HG02642 (cell line): ENCODE measurements at regions not wholly inside any gene's neighbourhood (a gene's known extent, or its start where the extent isn't known, plus 50 kb on each side); places are given as distances from the start of the nearest gene placed in this dataset.
"Not testable (repeated sequence)": the region's sequence is repeated elsewhere in the genome, so short reads cannot be mapped to it uniquely, and the experiment has no call there.

ENCODE experiments used
- ATAC-seq: cut with Tn5 transposase; IDR thresholded peaks from one replicate; pipeline ENCODE4 v1.9.1; 2021; ENCODE audit warnings: mild to moderate bottlenecking; ENCODE audit not compliant: unreplicated experiment, poor library complexity

DNA sequence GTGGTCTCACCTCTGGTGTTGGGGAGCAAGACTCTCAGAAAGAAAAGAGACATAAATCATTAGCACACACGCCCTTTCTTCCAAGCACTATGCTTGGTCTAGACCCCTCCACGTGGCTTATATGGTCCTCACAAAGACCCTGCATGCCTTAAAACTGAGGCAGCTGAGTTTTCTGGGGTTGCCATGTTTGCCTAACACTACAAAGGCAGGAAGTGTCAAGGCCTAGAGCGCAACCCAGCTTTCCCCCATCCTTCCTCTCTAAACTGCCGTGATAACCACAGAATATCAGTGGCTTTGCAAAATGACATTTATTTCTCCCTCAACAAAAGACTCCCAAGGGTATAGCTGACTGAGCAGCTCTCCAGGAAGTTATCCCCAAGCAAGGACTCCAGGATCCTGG, 146.5 kb upstream of the TOP1 start:
- ATAC-seq: no peak

DNA sequence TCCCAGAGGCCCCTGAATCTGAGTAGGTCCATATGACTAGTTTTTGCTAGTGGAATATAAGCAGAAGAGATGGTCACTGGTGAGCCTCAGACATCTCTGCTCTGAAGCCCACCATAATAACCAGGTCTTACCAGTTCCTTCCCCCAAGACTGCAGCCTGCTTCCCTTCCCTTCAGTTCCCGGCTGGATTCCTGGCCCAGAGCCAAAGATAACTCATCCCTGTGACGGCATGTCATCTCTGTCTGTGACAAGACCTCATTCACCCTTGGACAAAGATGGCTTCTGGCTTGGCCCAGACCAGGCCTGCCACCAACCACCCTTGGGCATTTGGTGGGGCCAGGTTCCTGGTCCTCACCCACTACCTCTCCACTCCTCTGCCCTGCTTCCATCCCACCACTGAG, 145.5 kb upstream of the TOP1 start:
- ATAC-seq: no peak

DNA sequence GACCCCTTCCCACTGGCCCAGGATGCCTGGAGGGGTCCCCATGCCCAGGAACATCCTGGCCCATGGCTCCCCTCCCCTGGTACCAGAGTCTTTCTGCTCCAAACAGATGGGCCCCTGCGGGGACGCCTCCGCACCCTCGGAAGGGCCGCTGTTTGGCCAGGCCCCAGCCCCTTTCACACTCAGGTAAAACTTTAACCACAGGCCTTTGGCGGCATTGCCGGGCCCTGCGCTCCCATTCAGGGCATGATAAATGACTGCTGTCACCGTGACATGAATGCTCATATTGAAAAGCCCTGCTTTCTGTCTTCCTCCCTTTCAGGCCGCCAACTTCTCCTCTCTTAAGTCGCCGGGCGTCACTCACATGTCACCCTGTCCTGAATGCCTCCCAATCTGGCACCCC, 141.5 kb upstream of the TOP1 start:
- ATAC-seq: no peak

DNA sequence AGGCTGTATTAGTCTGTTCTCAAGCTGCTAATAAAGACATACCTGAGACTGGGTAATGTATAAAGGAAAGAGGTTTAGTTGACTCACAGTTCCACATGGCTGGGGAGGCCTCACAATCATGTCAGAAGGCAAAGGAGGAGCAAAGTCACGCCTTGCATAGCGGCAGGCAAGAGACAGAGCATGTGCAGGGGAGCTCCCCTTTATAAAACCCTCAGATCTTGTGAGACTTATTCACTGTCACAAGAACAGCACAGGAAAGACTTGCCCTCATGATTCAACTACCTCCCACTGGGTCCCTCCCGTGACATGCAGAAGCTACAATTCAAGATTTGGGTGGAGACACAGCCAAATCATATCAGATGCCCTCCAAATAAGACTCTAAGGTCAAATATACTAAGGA, 139.4 kb upstream of the TOP1 start:
- ATAC-seq: not testable (repeated sequence)

- no peak for ATAC-seq
These were observed 138.4 kb upstream of the TOP1 start for GRCh38 chr20:40890181-40890580.

GRCh38 chr20:40890635-40891034, 138.0 kb upstream of the TOP1 start:
- no peak for ATAC-seq

GRCh38 chr20:40891351-40891750, 137.3 kb upstream of the TOP1 start:
- ATAC-seq: no peak

GRCh38 chr20:40892642-40893041, 136.0 kb upstream of the TOP1 start:
- no peak for ATAC-seq

DNA sequence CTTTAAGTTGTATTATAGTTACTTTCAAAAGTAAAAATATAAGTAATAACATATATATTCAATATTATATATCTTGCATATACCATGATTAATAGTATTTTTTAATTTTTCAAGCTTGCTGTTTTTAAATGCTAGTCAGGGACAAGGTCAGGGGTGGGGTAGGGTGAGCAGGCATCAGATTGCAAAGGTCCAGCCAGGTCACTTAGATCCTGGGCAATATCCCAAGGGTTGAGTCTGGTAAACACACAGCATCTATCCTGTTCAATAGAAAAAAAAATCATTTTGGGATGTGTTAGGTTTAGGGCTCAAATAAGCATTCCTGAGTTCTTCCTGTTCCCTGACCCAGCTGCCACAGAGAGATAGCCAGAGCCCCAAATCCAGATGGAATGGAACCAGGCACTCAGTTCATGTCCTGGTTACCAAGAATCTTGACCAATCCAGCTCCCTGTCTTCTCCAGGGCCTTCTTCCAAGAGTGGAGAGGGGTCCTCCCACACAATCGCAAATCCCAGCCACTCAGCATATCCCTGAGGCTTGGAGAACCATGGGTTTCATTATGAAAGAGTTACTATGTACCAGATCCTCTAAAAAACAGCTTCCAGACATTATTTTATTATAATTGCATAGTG, 134.9 kb upstream of the TOP1 start:
- no peak for ATAC-seq

DNA sequence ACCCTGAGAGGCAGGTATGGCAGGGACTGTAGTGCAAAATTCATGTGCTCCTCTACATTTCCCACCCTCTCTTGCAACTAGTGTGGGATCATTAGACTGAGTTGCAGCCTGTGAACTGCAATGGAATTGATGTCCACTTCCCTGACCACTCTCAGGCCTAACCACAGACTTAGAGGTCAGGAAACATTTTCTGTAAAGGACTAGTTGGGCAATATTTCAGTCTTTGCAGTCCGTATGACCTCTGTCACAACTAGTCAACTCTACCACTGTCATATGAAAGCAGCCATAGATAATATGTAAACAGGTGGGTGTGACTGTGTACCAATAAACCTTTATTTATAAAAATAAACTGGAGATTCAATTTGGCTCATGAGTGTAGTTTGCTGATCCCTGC, 134.4 kb upstream of the TOP1 start:
- ATAC-seq: no peak

DNA sequence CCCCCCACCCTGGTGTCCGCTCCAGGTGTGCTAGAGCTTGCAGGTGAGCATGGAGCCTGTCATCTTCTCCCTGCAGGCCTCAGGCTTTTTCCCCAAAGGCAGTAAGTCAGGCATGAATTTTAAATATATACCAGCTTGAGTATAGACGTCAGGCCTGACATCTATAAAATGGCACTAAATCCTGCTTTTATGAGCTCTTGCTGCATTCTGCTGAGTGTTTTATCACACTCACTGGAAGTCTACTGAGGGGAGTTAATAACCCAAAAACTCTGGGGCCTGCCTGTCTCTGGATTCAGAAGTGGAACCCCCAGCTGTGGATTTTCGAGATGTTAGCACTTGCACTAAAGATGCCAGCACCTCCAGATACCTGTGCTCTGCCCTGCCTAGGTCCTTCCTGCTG, 133.4 kb upstream of the TOP1 start:
- no peak for ATAC-seq

- ATAC-seq: no peak
These were observed 131.6 kb upstream of the TOP1 start for GRCh38 chr20:40896814-40897700.

GRCh38 chr20:40899344-40899743, 129.3 kb upstream of the TOP1 start:
- ATAC-seq: no peak

DNA sequence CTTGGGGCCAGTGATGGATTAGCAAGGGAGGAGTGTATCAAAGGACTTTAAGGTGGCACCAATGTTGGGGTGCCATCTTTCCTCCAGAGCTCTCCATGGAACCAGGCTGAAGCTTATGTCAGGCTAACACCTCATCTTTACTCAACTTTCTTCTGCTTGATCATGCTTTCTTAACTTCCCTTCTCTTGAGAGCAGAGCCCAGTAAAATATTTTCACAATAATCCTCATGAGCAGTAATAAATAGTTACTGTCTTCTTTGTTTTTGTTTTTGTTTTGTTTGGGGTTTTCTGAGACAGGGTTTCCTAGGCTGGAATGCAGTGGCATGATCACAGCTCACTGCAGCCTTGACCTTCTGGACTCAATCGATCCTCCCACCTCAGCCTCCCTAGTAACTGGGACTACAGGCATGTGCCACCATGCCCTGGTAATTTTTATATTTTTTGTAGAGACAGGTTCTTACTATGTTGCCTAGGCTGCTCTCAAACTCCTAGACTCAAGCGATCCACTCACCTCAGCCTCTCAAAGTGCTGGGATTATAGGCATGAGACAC, 127.9 kb upstream of the TOP1 start:
- no peak for ATAC-seq

GRCh38 chr20:40902661-40903060, 126.0 kb upstream of the TOP1 start:
- no peak for ATAC-seq

- no peak for ATAC-seq
These were observed 120.3 kb upstream of the TOP1 start for GRCh38 chr20:40908309-40908708.

DNA sequence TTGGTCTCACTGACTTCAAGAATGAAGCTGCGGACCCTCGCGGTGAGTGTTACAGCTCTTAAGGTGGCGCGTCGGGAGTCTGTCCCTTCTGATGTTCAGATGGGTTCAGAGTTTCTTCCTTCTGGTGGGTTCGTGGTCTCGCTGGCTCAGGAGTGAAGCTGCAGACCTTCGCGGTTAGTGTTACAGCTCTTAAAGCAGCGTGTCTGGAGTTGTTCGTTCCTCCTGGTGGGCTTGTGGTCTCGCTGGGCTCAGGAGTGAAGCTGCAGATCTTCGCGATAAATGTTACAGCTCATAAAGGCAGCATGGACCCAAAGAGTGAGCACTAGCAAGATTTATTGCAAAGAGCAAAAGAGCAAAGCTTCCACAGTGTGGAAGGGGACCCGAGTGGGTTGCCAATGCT, 119.1 kb upstream of the TOP1 start:
- not testable (repeated sequence) for ATAC-seq

GRCh38 chr20:40910436-40910835, 118.2 kb upstream of the TOP1 start:
- not testable (repeated sequence) for ATAC-seq

DNA sequence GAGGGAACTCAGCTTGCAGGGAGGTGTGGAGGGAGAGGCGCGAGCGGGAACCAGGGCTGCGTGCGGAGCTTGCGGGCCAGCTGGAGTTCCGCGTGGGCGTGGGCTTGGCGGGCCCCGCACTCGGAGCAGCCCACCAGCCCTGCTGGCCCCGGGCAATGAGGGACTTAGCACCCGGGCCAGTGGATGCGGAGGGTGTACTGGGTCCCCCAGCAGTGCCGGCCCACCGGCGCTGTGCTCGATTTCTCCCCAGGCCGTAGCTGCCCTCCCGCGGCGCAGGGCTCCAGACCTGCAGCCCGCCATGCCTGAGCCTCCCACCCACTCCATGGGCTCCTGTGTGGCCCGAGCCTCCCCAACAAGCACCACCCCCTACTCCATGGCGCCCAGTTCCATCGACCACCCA, 117.5 kb upstream of the TOP1 start:
- ATAC-seq: not testable (repeated sequence)

DNA sequence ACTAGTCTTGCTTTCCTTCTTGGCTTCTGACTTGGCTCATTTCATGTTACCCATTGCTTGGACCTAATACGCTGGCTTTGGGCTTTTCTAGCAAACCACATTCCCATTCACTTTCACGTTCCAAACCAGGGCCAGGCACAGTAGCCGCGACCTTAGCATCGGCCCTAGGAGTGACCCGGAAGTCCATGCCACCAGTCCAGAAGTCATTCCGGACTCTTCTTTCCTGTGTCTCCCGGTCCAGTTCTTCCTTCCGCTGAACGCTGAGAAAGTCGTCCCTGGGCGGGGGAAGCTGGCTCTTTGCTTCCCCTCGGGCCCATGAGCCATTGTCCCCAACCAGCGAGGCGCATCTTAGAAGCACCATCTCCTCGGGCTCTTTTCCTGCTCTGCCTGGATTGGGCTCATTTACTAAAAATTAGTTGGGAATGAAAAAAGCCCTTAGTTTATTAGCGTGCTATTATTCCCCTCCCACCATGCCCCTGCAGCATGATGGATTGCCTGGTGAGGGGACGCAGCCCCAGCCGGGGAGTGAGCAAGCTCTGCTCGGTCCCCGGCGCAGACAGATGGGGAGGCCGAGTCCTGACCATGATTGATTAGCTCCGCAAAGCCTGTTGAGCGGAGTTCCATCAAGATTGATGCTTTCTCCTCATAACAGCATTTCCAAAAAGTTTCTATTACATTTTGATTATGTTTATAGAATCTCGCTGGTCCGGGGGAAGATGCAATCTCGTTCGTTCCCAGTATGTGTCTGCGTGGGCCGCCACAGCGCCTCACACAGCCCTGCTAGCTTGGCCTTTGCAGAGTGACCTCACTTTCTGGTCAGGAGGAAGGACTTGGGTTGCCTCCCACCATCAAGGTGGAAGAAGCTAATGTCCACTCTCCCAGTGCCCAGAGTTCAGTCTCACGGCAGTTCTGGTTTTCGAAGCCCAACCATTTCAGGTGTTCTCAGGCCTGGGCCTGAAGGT, 115.1 kb upstream of the TOP1 start:
- no peak for ATAC-seq
